ENCODE measurements at regions not wholly inside any gene's neighbourhood (a gene's known extent, or its start where the extent isn't known, plus 50 kb on each side); places are given as distances from the start of the nearest gene placed in this dataset.

DNA sequence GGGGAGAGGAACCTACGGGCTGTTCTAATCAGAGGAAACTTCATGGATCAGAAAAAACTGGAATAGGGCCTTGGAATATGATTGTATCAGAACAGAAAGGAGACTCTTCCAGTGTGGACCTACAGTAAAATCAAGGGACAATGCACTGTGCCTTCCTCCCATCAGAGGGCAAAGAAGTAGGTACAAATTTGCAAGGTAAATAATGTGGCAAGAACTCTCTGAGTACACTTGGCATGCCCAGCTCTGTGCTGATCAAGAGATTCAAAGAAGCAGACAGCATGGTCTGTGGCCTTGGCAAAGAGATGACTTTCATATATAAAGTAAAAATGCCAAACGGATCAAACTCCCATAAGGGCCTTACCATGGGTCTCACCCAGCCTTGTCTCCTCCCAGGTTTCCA lies 242.6 kb upstream of the OSR1 start:
- WGBS, 4 donors: 51 to 81% (median 69%) methylated on average over 2 of the region's 2 CpGs
- H3K4me3 ChIP-seq: no peak overlapping the region
- DNase-seq: no peak
- TF ChIP-seq POLR2A (IDR thresholded peaks at IDR 0.05): no peak
- TF ChIP-seq, protein P1, sequence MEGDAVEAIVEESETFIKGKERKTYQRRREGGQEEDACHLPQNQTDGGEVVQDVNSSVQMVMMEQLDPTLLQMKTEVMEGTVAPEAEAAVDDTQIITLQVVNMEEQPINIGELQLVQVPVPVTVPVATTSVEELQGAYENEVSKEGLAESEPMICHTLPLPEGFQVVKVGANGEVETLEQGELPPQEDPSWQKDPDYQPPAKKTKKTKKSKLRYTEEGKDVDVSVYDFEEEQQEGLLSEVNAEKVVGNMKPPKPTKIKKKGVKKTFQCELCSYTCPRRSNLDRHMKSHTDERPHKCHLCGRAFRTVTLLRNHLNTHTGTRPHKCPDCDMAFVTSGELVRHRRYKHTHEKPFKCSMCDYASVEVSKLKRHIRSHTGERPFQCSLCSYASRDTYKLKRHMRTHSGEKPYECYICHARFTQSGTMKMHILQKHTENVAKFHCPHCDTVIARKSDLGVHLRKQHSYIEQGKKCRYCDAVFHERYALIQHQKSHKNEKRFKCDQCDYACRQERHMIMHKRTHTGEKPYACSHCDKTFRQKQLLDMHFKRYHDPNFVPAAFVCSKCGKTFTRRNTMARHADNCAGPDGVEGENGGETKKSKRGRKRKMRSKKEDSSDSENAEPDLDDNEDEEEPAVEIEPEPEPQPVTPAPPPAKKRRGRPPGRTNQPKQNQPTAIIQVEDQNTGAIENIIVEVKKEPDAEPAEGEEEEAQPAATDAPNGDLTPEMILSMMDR (IDR thresholded peaks at IDR 0.05): no peak
- H3K27me3 ChIP-seq: no peaks in the 10 kb centered on the region
- no peaks in the 10 kb centered on the region for H3K4me1 ChIP-seq (replicated peaks in 1 of 2)
- intact Hi-C loops (cut with DNase I): no loop called here
- H3K27ac ChIP-seq: no peak overlapping the region
- no peaks in the 10 kb centered on the region for H3K36me3 ChIP-seq (replicated peaks in 1 of 2)
- H3K9me3 ChIP-seq (replicated peaks in 1 of 3): no peaks in the 10 kb centered on the region

DNA sequence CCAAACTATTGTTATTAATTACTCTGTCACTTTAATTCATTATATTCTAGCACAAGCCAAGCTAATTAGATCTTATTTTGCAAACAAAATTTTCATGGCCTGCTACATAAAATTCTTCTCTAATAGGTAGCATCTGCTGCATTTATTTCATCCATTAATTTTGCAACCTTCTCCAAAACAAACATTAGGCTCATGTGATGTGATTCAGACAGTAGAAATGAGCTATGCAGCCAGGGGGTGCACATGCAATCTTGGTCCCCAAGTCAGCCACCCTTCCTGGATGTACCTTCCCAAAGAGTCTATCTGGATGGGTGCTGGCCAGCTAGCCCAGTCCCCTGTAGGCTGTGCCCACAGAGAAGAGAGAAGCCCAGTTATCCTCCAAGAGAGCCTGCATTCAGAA lies 242.1 kb upstream of the OSR1 start:
- no peak for DNase-seq

DNA sequence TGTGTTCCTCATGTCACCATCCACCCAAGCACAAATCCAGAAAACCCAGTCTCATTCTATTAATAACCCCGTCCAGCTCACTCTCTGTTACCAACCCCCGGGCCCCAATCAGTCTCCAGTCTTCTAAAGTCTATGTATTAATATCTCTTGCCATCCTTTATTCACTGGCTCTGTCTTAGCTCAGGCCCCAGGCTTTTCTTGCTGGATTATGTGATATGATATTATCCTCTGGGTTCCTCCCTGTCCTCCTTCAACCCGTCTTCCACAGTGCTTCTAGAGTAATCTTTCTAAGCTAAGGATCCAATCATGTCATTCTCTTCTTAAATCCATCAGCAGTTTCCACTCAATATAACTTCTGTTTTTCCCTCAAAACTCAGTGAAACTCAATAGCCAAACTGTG lies 240.5 kb upstream of the OSR1 start:
- Histone ChIP-seq H3K27me3 (no peaks in the 10 kb centered on the region), H3K36me3 (replicated peaks in 1 of 2) (no peaks in the 10 kb centered on the region), H3K4me3 (no peak overlapping the region), H3K27ac (no peak overlapping the region), H3K9me3 (replicated peaks in 1 of 3) (no peaks in the 10 kb centered on the region), H3K4me1 (replicated peaks in 1 of 2) (no peaks in the 10 kb centered on the region)
- no peak for TF ChIP-seq POLR2A (IDR thresholded peaks at IDR 0.05)
- TF ChIP-seq, protein P1 (IDR thresholded peaks at IDR 0.05): no peak
- 47 to 76% (median 71%) methylated on average over 3 of the region's 3 CpGs for WGBS, 4 donors
- no peak for DNase-seq
- intact Hi-C loops (cut with DNase I): no loop called here

More for the DNA sequence above, 242.1 kb upstream of the OSR1 start:
- TF ChIP-seq POLR2A (IDR thresholded peaks at IDR 0.05): no peak
- TF ChIP-seq, protein P1 (IDR thresholded peaks at IDR 0.05): no peak
- no peak overlapping the region for H3K27ac ChIP-seq
- intact Hi-C loops (cut with DNase I): no loop called here
- no peaks in the 10 kb centered on the region for H3K36me3 ChIP-seq (replicated peaks in 1 of 2)
- H3K27me3 ChIP-seq: no peaks in the 10 kb centered on the region
- no peak overlapping the region for H3K4me3 ChIP-seq
- H3K4me1 ChIP-seq (replicated peaks in 1 of 2): no peaks in the 10 kb centered on the region
- H3K9me3 ChIP-seq (replicated peaks in 1 of 3): no peaks in the 10 kb centered on the region

DNA sequence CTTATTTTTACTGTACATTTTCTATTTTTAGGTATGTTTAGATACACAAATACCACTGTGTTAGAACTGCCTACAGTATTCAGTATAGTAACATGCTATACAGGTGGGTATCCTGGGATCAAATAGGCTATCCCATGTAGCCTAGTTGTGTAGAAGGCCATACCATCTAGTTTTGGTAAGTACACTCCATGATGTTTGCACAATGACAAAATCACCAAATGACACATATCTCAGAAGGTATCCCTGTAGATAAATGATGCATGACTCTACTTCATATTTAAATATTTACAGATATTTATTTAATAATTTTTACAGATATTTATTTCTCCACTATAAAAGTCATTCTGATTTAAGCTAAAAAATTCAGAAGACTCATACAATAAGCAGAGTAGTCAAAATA lies 233.8 kb upstream of the OSR1 start:
- DNase-seq: no peak
- Histone ChIP-seq H3K36me3 (replicated peaks in 1 of 2) (no peaks in the 10 kb centered on the region), H3K27me3 (no peaks in the 10 kb centered on the region)

More for the DNA sequence above, 233.8 kb upstream of the OSR1 start:
- intact Hi-C loops (cut with DNase I): no loop called here
- Histone ChIP-seq H3K4me3 (no peak overlapping the region), H3K9me3 (replicated peaks in 1 of 3) (no peaks in the 10 kb centered on the region), H3K27ac (no peak overlapping the region), H3K4me1 (replicated peaks in 1 of 2) (no peaks in the 10 kb centered on the region)
- TF ChIP-seq POLR2A (IDR thresholded peaks at IDR 0.05): no peak
- TF ChIP-seq, protein P1 (IDR thresholded peaks at IDR 0.05): no peak

Measured in adrenal gland (tissue), 9 donors.